Endothelial cell of umbilical vein (primary cell): ENCODE measurements at regions not wholly inside any gene's neighbourhood (a gene's known extent, or its start where the extent isn't known, plus 50 kb on each side); places are given as distances from the start of the nearest gene placed in this dataset.
"Not testable (repeated sequence)": the region's sequence is repeated elsewhere in the genome, so short reads cannot be mapped to it uniquely, and the experiment has no call there.

Experiments
- EZH2 ChIP-seq: IDR thresholded peaks from 2 replicates; pipeline ENCODE4 v1.6.1; 2012; ENCODE audit warnings: borderline replicate concordance, low read depth, mild to moderate bottlenecking, moderate library complexity, low read length, inconsistent platforms; ENCODE audit not compliant: severe bottlenecking
- JUN ChIP-seq: IDR thresholded peaks from 2 replicates; pipeline ENCODE4 v1.6.1; 2011; ENCODE audit warnings: borderline replicate concordance, low read depth; ENCODE audit not compliant: insufficient read length, insufficient read depth
- POLR2A ChIP-seq: IDR thresholded peaks from 2 replicates; pipeline ENCODE4 v1.6.1; 2012; ENCODE audit warnings: low read depth, mild to moderate bottlenecking, control low read depth, low read length
- TF ChIP-seq, protein P1 (sequence below), 2 donors: IDR thresholded peaks; 1 replicate in 1 of 2; 2 replicates in 1 of 2; pipeline ENCODE4 v1.5.1; 2011; ENCODE audit warnings: low read length in 2 of 2, mild to moderate bottlenecking in 2 of 2, moderate library complexity in 2 of 2, control low read depth in 1 of 2, inconsistent platforms in 1 of 2, low read depth in 1 of 2; ENCODE audit not compliant: insufficient read depth in 1 of 2; ENCODE audit errors: extremely low read depth in 1 of 2
- TF ChIP-seq, protein P2 (sequence below): IDR thresholded peaks from 2 replicates; pipeline ENCODE4 v1.6.1; 2011; ENCODE audit not compliant: insufficient read depth, insufficient read length

DNA sequence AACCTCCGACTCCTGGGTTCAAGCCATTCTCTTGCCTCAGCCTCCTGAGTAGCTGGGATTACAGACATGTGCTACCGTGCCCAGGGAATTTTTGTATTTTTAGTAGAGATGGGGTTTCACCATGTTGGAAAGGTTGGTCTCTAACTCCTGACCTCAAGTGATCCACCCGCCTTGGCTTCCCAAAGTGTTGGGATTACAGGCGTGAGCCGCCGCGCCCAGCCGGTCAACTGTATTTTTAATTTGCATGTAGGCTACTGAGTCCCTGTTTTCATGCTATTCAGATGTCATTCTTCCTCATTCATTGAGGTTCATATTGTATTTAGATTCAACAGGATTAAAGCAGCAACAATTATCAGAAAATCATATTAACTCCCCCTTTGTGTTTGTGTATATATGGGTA lies 425.1 kb upstream of the IZUMO3 start:
- TF ChIP-seq, protein P1, sequence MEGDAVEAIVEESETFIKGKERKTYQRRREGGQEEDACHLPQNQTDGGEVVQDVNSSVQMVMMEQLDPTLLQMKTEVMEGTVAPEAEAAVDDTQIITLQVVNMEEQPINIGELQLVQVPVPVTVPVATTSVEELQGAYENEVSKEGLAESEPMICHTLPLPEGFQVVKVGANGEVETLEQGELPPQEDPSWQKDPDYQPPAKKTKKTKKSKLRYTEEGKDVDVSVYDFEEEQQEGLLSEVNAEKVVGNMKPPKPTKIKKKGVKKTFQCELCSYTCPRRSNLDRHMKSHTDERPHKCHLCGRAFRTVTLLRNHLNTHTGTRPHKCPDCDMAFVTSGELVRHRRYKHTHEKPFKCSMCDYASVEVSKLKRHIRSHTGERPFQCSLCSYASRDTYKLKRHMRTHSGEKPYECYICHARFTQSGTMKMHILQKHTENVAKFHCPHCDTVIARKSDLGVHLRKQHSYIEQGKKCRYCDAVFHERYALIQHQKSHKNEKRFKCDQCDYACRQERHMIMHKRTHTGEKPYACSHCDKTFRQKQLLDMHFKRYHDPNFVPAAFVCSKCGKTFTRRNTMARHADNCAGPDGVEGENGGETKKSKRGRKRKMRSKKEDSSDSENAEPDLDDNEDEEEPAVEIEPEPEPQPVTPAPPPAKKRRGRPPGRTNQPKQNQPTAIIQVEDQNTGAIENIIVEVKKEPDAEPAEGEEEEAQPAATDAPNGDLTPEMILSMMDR (IDR thresholded peaks at IDR 0.05; ENCODE audit: extremely low read depth in 1 of 2, insufficient read depth in 1 of 2, low read depth in 1 of 2, low read length in 2 of 2) = not testable (repeated sequence)
- not testable (repeated sequence) for TF ChIP-seq EZH2, POLR2A, JUN
- TF ChIP-seq, protein P2, sequence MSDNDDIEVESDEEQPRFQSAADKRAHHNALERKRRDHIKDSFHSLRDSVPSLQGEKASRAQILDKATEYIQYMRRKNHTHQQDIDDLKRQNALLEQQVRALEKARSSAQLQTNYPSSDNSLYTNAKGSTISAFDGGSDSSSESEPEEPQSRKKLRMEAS = not testable (repeated sequence)
